Ureter (tissue), 1 donor: ENCODE measurements at regions not wholly inside any gene's neighbourhood (a gene's known extent, or its start where the extent isn't known, plus 50 kb on each side); places are given as distances from the start of the nearest gene placed in this dataset.
"Not testable (repeated sequence)": the region's sequence is repeated elsewhere in the genome, so short reads cannot be mapped to it uniquely, and the experiment has no call there.

Source experiments
- DNase-seq: peaks from one replicate; pipeline ENCODE4 v3.0.0-alpha.2; 2020; ENCODE audit warnings: low spot score
- donor health status: DM: yes; HTN: yes; CAD: no.

DNA sequence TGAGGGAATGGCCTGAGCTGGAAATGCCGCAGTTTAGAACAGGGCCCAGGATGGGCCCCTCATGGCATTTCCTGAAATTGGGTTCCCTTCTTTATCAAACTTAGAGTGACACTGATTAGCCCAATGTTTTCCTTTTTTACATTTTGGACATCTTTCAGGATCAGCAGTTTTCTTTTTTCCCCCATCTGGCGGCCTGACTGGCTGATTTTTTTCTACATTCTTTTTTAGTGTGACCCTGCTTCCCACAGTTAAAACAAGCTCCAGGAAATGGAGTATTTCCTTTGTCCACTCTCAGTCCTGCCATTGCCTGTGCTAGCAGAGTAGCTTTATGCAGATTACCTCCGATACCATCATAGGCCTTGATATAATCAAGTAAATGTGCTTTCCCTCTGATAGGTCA lies 185.8 kb upstream of the IGF1 start:
- not testable (repeated sequence) for DNase-seq

DNA sequence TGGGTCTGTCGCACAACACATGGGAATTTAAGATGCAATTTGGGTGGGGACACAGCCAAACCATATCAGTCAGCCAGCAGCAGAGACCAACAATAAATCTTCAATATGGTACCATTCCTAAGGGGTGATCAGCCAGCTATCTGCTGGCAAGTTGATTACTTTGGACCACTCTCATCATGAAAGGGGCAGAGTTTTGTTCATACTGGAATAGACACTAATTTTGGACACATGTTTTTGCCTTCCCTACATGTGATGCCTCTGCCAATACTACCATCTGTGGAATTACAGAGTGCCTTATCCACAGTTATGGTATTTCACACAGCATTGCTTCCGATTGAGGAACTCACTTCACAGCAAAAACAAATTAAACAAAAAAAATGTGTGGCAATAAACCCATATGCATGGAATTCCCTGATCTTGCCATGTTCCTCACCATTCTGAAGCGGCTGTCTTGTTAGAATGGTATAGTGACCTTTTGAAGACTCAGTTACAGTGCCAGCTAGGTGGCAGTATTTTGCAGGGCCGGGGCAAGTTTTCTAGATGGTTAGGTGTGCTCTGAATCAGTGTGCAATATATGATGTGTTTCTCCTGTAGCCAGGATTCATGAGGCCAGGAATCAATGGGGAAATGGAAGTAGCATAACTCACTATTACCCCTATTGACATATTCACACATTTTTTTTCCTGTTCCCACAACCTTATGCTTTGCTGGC lies 179.0 kb upstream of the IGF1 start:
- no peak for DNase-seq

DNA sequence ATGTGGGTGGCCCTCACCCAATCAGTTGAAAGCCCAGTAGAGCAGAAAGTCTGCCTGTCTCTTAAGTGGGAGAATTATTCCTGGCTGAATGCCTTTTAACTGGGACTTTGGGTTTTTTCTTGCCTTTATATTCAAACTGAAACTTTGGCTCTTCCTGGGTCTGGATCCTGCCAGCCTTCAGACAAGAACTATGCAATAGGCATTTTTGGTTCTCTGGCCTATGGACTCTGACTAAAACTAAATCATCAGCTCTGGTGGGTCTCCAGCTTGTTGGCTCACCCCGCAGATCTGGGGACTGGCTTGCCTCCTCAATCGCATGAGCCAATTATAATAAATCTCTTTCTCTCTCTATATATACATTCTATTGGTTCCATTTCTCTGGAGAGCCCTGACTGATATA lies 173.0 kb upstream of the IGF1 start:
- no peak for DNase-seq

DNA sequence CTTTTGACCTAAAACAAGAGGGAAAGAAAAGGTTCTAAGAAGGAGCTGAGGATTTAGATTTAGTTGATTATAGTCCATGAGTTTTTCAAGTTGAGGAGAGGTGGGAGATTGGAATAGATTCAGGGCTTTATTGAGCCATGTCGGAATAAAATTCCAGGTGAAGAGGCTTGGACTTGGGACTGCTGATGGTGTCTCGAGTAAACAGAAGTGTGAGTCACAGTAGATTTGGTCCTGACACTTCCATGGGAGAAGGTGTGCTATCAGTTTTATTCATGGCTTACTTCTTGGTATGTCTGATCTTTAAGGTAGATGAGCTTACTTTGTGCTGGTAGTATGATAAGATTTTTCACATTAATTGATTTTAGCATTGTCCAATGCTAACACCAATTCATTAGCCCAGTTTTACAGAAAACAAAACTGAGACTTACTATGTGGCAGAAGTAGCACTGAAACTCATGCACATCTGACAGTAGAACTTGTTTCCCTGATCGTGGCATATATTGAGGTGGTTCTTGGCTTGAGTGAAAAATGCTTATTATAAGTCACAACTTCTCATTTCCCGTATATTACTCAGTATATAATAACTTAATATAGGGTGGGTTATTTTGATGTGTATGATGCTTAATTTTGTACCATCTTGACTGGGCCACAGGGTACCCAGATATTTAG lies 172.4 kb upstream of the IGF1 start:
- DNase-seq, result no peak

DNA sequence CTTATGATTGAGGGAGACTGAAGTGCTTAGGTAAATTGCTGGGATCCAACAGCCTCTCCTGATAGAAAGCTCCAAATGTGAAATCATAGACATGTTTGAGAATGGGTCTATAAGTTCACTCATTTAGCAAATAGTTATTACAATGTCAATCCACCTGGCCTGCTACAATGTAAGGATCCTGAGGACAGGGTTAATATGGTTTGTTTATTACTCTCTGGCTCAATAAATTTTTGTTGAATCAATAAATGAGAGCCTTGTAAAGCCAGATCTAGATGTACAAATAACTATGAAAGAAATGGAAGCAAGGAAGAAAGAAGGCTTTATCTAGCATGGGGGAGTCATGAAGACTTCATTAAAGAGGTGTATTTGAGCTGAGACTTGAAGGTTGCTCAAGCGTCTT lies 165.6 kb upstream of the IGF1 start:
- no peak for DNase-seq

DNA sequence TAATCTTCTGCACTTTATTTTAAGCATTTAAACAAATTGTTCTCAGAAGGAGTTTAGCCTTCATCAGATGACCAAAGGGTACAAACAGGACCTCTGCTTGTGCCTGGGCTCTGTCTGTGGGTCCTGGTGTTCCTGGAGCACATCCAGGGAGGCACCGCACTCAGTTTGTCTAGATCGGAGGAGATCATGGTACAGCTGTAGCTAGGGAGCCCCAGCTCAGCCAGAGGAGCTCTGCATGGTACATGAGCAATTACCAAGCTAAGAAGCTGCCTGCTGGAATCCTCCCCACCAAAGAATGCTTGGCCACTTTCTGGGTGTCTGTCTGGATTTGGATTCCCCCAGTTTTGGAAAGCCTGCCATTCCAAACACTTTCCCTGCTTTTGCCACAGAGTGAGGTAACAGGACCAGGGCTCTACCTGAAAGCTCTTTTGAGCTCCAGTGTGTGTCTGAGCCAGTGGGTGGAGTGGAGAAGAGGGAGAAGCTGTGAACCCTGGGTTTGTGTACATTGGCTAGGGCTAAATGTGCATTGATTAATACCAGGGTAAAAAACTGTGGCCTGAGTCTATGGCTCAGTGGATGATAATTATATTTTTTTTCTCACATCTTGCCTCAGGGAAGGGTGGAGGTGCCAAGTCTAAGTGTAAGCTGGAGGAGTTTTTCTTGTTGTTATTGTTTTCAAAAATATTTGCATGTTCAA lies 163.7 kb upstream of the IGF1 start:
- DNase-seq, result no peak

DNA sequence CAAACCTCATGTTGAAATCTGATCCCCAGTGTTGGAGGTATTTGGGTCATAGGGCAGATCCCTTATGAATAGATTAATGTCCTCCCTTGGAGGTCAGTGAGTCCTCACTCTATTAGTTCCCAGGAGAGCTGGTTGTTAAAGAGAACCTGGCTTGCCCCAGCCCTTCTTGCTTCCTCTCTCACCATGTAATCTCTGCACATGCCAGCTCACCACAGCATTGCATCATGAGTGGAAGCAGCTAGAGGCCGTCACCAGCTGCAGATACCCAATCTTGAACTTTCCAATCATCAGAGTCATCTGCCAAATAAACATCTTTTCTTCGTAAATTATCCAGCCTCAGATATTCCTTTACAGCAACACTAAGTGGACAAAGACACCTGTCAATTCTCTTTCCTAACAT lies 161.8 kb upstream of the IGF1 start:
- DNase-seq, result no peak

DNA sequence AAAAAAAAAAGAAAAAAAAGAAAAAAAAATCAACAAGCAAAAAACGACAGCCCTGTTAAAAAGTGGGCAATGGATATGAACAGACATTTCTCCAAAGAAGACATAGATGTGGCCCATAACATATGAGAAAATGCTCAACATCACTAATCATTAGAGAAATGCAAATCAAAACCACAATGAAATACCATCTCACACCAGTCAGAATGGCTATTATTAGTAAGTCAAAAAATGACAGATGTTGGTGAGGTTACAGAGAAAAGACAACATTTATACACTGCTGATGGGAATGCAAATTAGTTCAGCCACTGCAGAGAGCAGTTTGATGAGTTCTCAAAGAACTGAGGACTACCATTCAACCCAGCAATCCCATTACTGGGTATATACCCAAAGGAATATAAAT lies 160.3 kb upstream of the IGF1 start:
- not testable (repeated sequence) for DNase-seq

DNA sequence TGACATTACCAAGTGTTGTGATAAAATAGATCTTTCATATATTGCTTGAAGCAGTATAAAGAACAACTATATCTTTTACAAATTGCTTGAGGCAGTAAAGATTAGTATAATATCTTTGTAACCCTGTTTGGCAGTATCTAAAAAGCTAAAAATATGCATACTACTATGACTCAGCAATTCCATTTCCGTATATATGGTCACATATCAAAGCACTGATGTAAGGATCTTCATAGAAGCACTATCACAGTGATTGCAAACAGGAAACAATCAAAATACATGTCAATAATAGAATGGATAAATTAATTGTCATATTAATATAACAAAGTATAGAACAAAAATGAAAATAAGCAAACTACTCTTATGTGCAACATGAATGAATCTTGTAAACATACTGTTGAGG lies 158.4 kb upstream of the IGF1 start:
- no peak for DNase-seq

DNA sequence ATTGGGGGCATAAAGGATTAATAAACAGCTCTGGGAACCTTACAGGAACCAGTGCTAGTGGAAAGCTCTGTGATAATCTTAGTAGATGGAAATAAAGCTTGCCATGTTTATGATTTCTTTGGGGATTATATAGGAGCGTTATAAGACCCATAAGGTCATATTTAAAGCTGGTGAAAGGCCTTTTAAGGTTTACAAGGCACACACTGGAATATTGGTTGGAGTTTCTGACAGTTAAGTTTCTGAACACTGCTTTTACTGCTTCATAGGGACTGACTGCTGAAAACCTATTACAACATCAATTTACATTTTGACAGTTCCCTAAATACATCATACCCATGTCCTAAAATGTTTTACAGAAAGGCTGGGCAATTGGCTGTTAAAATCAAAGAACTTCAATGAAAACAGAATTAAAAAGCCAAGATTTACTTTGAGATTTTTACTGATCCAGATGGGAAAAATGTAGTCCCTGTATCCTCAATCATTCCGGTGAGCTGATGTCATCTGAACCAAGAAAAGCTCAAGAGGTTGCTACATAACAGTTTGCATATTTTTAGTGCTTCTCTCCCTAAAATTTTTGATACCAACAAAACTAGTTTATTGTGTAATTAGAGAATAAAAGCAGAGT lies 153.7 kb upstream of the IGF1 start:
- DNase-seq, result no peak

DNA sequence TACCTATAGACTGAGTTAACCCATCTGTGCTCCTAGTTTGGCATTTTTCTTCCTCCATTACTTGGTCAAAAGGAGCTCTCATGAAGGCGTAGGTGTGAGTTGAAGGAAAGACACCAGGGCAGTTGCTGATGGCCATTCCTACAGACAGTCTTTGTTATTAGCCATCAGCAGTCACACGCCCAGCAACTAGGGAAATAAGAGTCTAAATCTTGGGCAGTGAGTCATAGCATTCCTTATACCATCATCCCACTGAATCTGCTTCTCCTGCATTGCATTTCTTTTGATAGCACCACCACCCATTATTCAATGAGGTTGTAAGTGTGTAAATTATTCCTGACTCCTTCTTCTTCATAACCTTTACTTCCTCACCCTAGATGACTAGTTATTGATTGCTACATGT lies 150.9 kb upstream of the IGF1 start:
- no peak for DNase-seq

DNA sequence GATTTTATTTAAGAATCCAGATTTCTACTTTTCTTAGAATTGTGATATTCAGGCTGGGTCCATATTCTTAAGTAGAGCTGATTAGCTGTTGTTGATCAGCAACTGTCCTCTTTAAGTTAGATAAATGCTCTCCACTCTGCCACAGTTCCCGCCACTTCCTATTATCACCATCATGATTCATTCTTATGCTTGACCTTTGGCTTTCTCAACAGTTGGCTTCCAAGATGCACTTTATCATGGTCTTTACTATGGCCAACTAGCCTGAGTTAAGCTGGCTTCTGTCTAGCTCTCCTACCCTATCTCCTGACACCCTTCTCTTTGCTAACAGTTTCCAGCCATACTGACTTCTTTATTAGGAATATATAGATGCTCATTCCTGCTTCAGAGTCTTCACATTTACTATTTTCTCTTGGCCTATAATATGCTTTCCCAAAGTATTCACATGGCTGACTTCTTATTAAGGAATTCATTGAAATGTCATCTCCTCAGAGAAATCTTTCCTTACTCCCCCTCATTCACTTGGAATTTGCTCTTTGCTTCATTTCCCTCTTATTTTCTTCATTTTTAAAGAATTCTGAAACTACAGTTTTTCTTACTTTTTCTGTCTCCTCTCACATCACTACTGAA lies 149.0 kb upstream of the IGF1 start:
- no peak for DNase-seq

DNA sequence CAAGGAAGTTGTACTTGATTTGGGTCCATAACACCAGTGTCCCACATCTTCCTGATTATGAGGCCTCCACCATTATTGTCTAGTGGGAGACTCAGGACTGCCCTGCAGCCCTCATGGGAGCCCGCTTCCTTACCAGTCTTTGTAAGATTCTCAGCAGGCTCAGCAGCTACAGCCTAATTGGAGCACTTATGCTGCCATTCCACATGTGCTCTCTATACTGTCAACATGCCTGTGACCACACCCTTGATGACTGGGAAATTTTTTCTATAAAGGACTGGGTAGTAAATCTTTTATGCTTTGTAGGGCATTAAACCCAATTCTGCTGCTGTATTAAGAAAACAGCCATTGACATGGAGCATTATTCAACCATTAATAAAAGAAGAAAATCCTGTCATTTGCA lies 145.5 kb upstream of the IGF1 start:
- no peak for DNase-seq

DNA sequence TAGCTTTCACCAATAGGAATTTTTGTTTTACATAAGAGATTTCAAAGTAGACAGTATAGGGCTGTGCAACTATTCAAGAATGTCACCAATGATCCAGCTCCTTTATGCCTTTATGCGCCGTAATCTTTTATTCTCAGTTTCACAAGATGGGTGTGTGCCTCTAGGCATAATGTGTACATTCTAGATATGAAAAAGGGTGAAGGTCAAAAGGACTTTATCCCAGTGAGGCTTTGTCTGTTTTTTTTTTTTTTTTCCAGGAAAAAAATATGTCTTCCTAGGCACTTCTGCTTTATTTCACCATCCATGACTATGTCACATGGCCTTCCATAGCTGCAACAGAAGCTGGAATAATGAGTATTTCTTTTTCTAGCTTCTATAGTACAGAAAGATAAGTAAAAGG lies 142.3 kb upstream of the IGF1 start:
- DNase-seq, result no peak

DNA sequence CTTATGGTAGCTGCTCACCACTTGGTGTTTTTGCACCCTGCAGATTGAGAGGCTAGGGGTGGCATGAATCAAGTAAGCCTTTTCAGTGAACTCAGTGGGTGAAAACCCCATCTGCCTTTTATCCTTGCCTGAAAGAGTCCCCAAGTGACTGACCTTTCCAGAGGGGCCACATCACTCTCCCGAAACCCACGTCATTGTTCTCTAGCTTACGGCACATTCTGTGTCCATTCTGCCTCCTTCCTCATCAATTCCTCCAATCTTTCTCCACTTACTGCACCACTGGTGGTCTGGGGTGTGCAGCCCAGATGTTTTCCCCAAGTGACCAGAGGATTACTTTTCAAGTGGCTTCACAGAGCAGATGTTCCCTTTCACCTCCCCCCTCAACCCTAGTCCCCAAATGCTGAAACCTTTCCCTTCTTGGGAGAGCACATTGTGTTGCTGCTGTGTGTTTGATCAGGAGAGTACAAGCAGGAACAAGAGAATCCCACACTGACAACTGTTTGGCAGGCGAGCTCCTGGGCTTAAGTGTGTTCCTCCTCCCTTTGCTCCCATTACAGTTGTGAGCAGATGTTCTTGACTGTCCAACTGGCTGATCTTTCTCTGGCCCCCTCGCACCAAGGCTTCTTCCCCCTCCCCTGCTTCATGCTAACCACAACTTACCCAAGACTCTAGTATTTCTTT lies 138.0 kb upstream of the IGF1 start:
- DNase-seq, result no peak

DNA sequence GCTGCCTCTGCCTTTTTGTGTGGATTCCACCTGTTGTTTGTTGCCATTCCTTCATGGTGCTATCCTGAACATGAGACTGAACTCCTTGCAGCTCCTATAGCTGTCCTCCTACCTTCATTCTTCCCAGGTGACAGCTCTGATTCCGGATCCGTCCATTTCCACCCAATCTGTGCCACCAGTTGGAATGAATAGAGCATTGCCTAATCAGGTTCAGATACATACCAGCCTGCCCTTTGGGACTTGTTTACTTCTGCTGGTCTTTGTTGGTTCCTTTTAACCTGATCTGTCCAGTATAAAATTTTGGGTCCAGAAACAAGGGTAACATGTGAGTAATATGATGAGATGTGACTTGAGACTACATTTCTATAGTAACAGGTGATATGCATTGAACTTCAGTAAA lies 136.3 kb upstream of the IGF1 start:
- DNase-seq, result no peak

DNA sequence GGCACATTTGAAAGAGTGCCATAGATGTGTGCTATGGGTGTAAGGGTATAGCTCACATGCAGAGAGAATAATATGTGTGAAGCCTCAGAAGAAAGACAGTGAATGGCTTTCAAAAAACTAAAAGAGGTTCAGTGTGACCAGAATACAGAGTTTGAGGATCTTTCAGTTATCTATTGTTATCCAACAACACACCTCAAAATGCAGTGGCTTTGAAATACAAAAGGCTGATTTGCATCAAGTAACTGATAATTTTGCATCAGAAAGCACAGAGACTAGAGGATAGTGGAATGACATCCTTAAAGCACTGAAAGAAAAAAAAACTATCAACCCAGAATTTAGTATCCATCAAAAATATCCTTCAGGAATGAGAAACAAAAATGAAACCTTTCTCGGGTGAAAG lies 131.6 kb upstream of the IGF1 start:
- no peak for DNase-seq

DNA sequence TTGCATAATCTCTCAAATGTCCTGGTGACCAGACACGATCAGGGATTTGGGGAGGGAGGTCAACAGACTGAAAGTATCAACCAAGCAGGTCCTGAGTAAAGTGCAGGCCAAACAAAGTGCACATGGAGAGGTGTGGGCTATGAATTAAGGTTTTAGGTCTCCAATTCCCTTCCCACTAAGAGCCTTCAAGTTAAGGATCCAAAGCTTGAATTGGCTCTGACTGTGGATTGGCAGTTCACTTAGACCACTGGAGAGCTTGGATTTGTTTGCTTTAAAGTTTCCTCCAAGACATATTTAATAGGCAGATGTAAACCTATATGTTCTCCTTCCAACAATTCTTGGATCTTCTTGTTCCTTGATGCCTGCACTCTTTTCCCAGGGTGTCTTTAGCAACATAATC lies 129.6 kb upstream of the IGF1 start:
- no peak for DNase-seq

DNA sequence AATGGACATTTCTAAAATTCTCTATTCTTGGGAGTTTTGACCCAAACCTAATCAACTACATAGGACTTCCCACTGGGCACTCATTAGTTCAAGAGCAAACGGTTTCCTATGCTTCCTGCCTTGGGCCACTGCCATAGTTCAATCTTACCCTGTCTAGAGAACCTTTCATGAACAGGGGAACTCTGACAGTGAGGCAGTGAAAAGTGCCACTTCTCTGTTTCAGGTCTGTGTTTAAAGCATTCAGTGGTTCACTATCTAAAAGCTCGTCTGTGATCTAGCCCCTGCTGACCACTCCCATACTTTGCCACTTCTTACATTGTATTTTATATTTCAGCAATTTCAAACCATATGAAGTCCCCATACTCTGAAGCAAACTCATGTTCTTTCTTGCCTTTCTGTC lies 122.7 kb upstream of the IGF1 start:
- no peak for DNase-seq

DNA sequence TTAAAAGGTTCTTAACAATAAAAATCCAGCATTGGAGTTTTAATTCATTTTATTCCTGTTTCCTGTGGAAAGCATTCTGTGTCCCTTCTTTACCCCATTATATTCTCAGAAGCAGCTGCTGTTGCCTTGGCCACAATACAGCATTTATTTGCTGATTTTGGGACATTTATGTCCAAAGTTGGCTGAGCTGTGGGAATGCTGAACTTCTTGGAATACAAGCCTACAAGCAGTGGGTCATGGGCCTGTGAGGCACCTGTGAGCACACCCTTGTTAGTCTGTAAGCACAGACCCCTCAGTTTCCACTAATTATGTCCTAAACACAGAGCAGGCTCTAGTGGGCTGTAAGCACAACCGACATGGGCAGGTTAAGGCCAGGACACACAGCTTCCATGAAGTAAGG lies 122.2 kb upstream of the IGF1 start:
- no peak for DNase-seq

DNA sequence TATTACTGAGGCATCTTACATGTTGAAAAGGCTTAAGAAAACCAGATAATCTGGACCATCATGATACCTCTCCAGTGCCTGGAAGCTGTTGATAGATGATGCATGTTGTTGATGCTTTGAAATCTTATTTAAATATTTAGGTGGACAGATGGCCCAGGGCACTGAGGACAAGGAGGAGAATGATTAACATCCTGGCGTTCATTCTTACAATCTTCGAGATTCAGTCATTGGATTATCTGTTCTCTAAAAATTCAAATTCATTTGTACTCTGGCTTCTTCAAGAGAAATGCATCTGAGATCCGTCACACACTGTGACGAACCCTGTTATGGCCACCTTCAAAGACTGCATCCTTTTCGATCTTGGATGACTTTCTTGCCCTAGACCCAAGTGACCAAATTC lies 121.3 kb upstream of the IGF1 start:
- no peak for DNase-seq

DNA sequence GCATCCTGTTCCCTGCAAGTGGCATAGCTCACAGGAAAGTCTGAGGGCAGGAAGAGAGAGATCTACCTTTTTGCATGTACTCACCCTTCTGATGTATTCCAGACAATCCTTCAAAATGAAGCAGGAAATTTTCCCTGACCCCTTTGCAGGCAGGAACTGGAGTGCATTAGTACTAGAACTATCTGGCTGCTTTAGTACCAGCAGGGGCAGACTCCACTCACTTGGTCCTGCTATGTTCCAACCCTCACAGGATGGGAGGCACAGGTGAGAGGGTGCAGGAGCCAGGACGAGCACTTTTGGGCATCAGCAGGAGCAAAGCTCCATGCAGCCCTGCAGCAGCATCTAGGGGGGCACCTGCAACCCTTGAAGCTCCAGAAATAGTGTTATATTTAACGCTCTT lies 116.3 kb upstream of the IGF1 start:
- DNase-seq, result no peak
